Thyroid gland (tissue), 4 donors: ENCODE measurements at regions not wholly inside any gene's neighbourhood (a gene's known extent, or its start where the extent isn't known, plus 50 kb on each side); places are given as distances from the start of the nearest gene placed in this dataset.

Source experiments
- DNase-seq, 2 donors: peaks; one replicate each; pipeline ENCODE4 v3.0.0-alpha.2; 2019
- H3K27ac ChIP-seq, 3 donors: fragments of 200-600 bp; sonication (generic); 1 replicate in 2 of 3; 2 replicates in 1 of 3; pipeline ENCODE4 v1.5.1; 2016 to 2019; ENCODE audit warnings: mild to moderate bottlenecking in 1 of 3, moderate library complexity in 1 of 3
- H3K27me3 ChIP-seq: fragments of 200-600 bp; sonication (generic); one replicate; pipeline ENCODE4 v1.5.1; 2019
- H3K36me3 ChIP-seq, 2 donors: fragments of 200-600 bp; sonication (generic); one replicate each; pipeline ENCODE4 v1.5.1; 2016 to 2019
- H3K4me1 ChIP-seq, 2 donors: fragments of 200-600 bp; sonication (generic); one replicate each; pipeline ENCODE4 v1.5.1; 2017 to 2019
- H3K4me3 ChIP-seq, 3 donors: fragments of 200-600 bp; sonication (generic); replicated peaks in 1 of 3; 1 replicate in 2 of 3; 2 replicates in 1 of 3; pipeline ENCODE4 v1.5.1; 2016; ENCODE audit warnings: mild to moderate bottlenecking in 1 of 3
- H3K9me3 ChIP-seq: fragments of 200-600 bp; sonication (generic); one replicate; pipeline ENCODE4 v1.5.1; 2017
- POLR2A ChIP-seq, 2 donors: fragments of 450-650 bp; IDR thresholded peaks; one replicate each; pipeline ENCODE4 v1.6.1; 2017; ENCODE audit warnings: antibody characterized with exemption in 2 of 2, mild to moderate bottlenecking in 2 of 2, moderate library complexity in 1 of 2
- WGBS, 2 donors: methylation state at CpG; one replicate each; pipeline ENCODE4 v1.1.5; 2017; 5-methylcytosine and 5-hydroxymethylcytosine counted together
- intact Hi-C: fragments of 100-400 bp; cut with DNase I; formaldehyde crosslinking; loops from one replicate; pipeline ENCODE4 v1.15.1; 2023
- TF ChIP-seq, protein P1 (sequence below), 6 experiments: fragments of 200-600 bp in 3 of 6; fragments of 450-650 bp in 3 of 6; sonication (generic) in 3 of 6; IDR thresholded peaks; one replicate each; pipeline ENCODE4 v1.5.1; 2016 to 2019; ENCODE audit warnings: antibody characterized with exemption in 6 of 6, mild to moderate bottlenecking in 2 of 6, inconsistent platforms in 1 of 6, moderate library complexity in 1 of 6

DNA sequence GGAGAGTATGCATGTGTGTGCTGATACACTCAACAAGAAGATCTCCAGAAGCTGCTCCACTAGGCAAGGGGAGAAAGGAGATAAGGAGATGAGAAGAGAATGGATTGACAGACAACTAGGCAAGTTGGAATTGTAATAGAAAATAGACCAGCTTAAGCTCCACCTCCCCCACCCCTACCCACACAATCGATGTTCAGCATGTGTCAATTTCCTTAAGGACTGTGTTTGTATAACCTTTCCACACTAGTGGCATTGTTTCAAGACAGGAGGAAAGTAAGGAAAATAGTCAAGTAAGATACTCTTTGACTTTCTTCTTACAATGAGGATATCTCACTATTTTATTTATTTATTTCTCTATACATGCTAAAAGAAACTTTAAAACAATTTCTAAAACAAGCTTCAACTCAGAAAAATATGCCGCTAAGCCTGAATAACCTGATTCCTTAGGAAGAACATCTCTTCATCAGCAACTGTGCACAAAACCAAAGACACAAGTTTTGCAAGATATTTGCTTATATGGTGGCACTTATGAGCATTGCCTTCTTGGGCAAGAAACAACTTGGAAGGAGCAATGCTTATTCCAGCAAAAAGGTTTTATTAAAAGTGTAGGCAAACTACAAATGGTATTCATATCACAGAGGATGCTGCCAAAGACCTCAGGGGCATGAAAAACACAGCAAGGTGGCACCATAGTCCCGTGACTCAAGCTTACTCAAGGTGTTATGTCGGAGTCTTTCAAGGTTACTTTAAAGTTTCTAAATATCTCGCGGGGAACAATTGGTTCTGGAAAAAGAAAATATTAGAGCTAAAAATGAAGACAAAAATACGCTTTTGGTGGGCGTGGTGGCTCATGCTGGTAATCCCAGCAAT lies 249.1 kb downstream of the COL12A1 start:
- Histone ChIP-seq H3K4me1 (no peaks in the 10 kb centered on the region), H3K27ac (no peak overlapping the region), H3K4me3 (no peak overlapping the region), H3K27me3 (no peaks in the 10 kb centered on the region), H3K9me3 (no peaks in the 10 kb centered on the region), H3K36me3 (no peaks in the 10 kb centered on the region)
- TF ChIP-seq, protein P1, sequence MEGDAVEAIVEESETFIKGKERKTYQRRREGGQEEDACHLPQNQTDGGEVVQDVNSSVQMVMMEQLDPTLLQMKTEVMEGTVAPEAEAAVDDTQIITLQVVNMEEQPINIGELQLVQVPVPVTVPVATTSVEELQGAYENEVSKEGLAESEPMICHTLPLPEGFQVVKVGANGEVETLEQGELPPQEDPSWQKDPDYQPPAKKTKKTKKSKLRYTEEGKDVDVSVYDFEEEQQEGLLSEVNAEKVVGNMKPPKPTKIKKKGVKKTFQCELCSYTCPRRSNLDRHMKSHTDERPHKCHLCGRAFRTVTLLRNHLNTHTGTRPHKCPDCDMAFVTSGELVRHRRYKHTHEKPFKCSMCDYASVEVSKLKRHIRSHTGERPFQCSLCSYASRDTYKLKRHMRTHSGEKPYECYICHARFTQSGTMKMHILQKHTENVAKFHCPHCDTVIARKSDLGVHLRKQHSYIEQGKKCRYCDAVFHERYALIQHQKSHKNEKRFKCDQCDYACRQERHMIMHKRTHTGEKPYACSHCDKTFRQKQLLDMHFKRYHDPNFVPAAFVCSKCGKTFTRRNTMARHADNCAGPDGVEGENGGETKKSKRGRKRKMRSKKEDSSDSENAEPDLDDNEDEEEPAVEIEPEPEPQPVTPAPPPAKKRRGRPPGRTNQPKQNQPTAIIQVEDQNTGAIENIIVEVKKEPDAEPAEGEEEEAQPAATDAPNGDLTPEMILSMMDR (IDR thresholded peaks at IDR 0.05), result no peak
- no peak for DNase-seq
- 84 to 88% methylated on average over 8 of the region's 8 CpGs for WGBS, 2 donors
- intact Hi-C loops, result no loop called here

DNA sequence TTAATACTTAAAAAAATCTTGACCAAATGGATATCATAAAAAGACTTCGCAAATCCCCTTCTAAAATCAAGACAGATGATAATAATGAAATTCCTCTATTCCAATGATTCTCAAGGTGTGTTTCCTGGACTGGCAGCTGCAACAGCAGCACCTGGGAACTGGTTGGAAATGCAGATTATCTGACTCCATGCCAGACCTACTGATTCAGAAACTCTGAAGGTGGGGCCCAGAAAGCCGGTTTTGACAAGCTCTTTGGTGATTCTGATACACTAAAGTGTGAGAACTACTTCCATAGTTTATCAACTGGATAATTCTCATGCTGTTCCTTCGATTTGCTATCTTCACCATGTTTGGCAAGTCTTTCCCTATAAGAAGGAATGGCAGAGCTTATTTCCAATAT lies 252.1 kb downstream of the COL12A1 start:
- no peaks in the 10 kb centered on the region for H3K27me3 ChIP-seq
- no peaks in the 10 kb centered on the region for H3K36me3 ChIP-seq
- intact Hi-C loops, result no loop called here
- 88 to 91% methylated on average over 3 of the region's 3 CpGs for WGBS, 2 donors
- DNase-seq, result no peak
- no peaks in the 10 kb centered on the region for H3K9me3 ChIP-seq
- no peak for TF ChIP-seq POLR2A (IDR thresholded peaks at IDR 0.05)
- TF ChIP-seq, protein P1 (IDR thresholded peaks at IDR 0.05), result no peak
- no peak overlapping the region for H3K27ac ChIP-seq
- no peak overlapping the region for H3K4me3 ChIP-seq
- no peaks in the 10 kb centered on the region for H3K4me1 ChIP-seq

DNA sequence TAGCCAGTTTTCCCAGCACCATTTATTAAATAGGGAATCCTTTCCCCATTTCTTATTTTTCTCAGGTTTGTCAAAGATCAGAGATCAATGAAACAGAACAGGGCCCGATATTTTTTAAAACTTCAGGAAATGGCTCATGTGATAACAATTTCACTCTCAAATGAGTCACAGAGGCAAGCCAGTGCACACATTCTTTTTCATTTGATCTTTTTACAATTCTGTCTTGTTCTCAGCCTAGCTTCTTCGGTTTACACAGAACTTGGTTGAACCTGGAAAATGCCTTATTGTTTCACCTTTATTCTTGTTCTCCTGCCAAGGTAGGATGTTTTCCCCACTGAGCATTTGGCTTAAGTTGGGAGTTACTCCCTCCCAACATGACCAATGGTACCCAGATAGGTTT lies 258.9 kb downstream of the COL12A1 start:
- H3K36me3 ChIP-seq, result no peaks in the 10 kb centered on the region
- no peak overlapping the region for H3K27ac ChIP-seq
- H3K27me3 ChIP-seq, result no peaks in the 10 kb centered on the region
- no peak for TF ChIP-seq POLR2A (IDR thresholded peaks at IDR 0.05)
- TF ChIP-seq, protein P1 (IDR thresholded peaks at IDR 0.05), result no peak
- DNase-seq, result no peak
- no peaks in the 10 kb centered on the region for H3K4me1 ChIP-seq
- H3K9me3 ChIP-seq, result no peaks in the 10 kb centered on the region
- intact Hi-C loops, result no loop called here
- 80 to 84% methylated on average over 2 of the region's 2 CpGs for whole genome bisulfite sequencing, 2 donors
- no peak overlapping the region for H3K4me3 ChIP-seq

DNA sequence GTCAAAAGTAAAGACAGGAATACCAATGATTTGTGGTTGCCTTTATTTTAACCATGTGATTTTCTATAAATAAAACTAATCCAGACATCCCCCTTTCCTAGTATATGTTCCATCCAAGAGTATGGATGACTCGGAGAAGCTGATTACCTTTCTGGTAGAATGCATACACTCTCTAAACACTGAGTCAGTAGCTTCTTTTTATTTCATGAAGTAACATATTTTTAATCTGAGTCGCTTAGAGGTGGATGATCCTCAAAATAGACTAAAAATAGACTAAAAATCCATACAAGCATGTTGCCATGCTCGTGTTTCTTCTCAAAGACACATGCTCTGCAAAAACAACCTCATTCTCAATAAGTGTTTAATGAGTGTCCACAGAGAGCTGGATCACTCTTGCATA lies 263.7 kb downstream of the COL12A1 start:
- H3K4me1 ChIP-seq, result no peaks in the 10 kb centered on the region
- no peak for TF ChIP-seq POLR2A (IDR thresholded peaks at IDR 0.05)
- TF ChIP-seq, protein P1 (IDR thresholded peaks at IDR 0.05), result no peak
- no peaks in the 10 kb centered on the region for H3K27me3 ChIP-seq
- no peaks in the 10 kb centered on the region for H3K36me3 ChIP-seq
- no peaks in the 10 kb centered on the region for H3K9me3 ChIP-seq
- intact Hi-C loops, result no loop called here
- no peak for DNase-seq
- 57 to 61% methylated on average over 3 of the region's 3 CpGs for WGBS, 2 donors
- H3K27ac ChIP-seq, result no peak overlapping the region
- H3K4me3 ChIP-seq, result no peak overlapping the region

DNA sequence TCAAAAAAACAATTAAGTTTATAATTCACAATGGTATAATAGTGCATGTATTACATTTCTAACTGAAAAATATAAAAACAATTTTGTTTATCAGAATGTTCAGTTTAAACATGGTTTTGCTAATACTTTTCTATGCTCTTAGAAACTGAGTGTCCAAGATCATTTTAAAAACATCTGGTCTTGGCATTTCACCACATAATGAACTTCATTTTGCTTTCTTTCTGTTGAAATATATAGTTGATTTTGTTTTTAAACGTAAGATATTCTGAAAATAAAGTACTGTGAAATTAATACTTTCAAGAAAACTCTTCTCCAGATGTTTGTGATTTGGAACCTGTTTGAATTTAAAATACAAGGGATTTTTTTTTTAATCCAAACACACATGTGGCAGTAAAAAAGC lies 264.4 kb downstream of the COL12A1 start:
- no peaks in the 10 kb centered on the region for H3K36me3 ChIP-seq
- WGBS, 2 donors, result 72 to 77% methylated on average over 1 of the region's 1 CpG
- H3K4me3 ChIP-seq, result no peak overlapping the region
- DNase-seq, result no peak
- H3K9me3 ChIP-seq, result no peaks in the 10 kb centered on the region
- no peaks in the 10 kb centered on the region for H3K27me3 ChIP-seq
- no peaks in the 10 kb centered on the region for H3K4me1 ChIP-seq
- TF ChIP-seq POLR2A (IDR thresholded peaks at IDR 0.05), result no peak
- TF ChIP-seq, protein P1 (IDR thresholded peaks at IDR 0.05), result no peak
- intact Hi-C loops, result no loop called here
- no peak overlapping the region for H3K27ac ChIP-seq
